ENCODE measurements at regions not wholly inside any gene's neighbourhood (a gene's known extent, or its start where the extent isn't known, plus 50 kb on each side); places are given as distances from the start of the nearest gene placed in this dataset.

GRCh38 chr4:30630431-30630830 lies 89.7 kb upstream of the PCDH7 start:
- no peak for TF ChIP-seq JUND (IDR thresholded peaks at IDR 0.05; ENCODE audit: low read depth)
- DNase-seq (ENCODE audit: low read depth in 1 of 2, low spot score in 1 of 2) = no peak
- in situ Hi-C loops (cut with HindIII; ENCODE audit: low pct_unique_long_range_greater_than_20kb, low sequenced_read_pairs) = no loop called here

DNA sequence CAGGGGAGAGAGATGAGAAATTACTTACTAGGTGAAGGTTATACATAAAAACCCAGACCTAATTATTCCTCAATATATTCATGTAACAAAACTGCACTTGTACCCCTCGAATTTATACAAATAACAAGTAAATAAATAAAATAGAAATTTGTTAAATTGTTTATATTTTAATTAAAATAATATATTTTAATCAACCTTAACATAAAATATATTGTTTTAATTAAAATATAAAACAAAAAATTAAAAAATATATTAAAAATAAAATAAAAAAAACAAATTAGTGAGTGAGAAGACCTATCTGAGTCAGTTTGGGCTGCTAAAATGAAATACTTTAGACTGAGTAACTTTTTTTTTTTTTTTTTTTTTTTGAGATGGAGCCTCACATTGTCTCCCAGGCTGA lies 87.4 kb upstream of the PCDH7 start:
- no peak for DNase-seq (ENCODE audit: low read depth in 1 of 2, low spot score in 1 of 2)
- no peak for TF ChIP-seq JUND (IDR thresholded peaks at IDR 0.05; ENCODE audit: low read depth)
- in situ Hi-C loops (cut with HindIII; ENCODE audit: low pct_unique_long_range_greater_than_20kb, low sequenced_read_pairs) = no loop called here

DNA sequence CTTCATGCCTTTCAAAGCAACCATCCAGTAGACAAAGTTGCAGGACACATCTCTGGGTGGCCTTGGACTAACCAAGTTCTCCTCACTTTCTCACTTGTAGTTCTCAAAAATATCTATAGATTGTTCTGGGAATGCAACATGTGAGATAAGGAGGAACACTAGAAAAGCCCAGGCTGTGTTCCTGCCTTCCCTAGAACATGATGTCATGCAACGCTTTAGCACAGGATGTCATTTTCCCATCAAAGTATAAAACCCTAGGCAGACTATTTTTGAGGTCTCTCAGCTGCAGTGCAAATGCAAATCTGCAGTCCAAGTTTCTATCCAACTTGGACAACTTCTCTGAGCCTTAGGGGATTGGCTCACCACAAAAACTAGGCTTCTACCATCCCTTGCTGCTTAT lies 78.8 kb upstream of the PCDH7 start:
- TF ChIP-seq JUND (IDR thresholded peaks at IDR 0.05; ENCODE audit: low read depth) = no peak
- no peak for DNase-seq (ENCODE audit: low read depth in 1 of 2, low spot score in 1 of 2)
- in situ Hi-C loops (cut with HindIII; ENCODE audit: low pct_unique_long_range_greater_than_20kb, low sequenced_read_pairs) = no loop called here

DNA sequence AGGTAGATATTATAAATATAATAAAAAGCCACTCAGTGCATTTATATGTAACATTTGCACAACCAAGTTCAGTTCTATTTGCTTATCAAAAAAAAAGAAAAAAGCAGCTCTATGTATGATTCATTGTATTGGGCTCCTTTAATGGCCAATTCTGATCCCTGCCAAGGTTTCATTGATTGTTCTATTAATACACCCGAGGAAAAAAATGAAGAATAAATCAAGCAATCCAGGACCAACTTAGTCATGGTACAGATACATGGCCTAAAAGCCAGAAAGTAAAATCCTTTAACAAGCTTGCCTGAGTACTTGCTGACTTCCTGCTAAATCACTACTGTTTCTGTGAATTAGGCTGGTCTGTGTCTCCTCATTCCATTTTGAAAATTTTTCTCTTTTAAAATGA lies 77.6 kb upstream of the PCDH7 start:
- TF ChIP-seq JUND (IDR thresholded peaks at IDR 0.05; ENCODE audit: low read depth) = no peak
- in situ Hi-C loops (cut with HindIII; ENCODE audit: low pct_unique_long_range_greater_than_20kb, low sequenced_read_pairs) = no loop called here
- no peak for DNase-seq (ENCODE audit: low read depth in 1 of 2, low spot score in 1 of 2)

DNA sequence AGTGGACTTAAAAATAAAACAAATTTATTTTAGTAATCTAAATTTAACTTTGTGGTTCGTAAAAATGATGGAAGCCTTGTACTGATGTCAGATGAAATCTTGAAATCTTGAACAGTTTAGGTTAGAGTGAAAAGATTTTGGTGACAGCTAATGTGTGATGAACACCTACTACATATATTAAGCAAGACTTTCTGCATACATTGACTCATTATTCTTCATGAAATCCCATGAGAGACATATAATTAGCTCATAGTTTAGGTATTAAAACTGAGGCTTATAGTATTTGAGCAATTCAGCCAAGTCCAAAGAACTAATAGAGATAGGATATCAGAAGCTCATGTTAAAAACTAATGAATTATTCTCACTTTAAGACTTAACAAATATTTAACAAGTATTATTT lies 66.9 kb upstream of the PCDH7 start:
- TF ChIP-seq JUND (IDR thresholded peaks at IDR 0.05; ENCODE audit: low read depth) = no peak
- in situ Hi-C loops (cut with HindIII; ENCODE audit: low pct_unique_long_range_greater_than_20kb, low sequenced_read_pairs) = no loop called here
- no peak for DNase-seq (ENCODE audit: low read depth in 1 of 2, low spot score in 1 of 2)

DNA sequence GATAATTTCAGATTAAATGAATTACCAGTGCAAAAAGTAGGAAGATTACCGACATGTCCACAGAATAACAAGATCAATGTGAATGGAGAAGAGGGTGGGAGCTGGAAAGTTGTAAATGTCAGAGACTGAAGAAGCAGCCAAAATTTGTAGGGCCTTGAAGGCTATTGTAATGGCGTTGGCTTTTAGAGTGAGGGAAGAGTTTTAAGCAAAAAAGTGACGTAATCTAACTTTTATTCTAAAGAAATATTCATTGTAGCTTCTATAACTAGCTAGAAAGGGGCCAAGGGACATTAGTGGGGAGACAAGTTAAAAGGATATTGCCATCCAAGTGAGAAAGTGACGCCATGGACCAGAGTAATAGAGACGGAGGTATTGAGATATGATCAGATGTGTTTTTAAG lies 63.3 kb upstream of the PCDH7 start:
- DNase-seq (ENCODE audit: low read depth in 1 of 2, low spot score in 1 of 2) = no peak
- TF ChIP-seq JUND (IDR thresholded peaks at IDR 0.05; ENCODE audit: low read depth) = no peak
- in situ Hi-C loops (cut with HindIII; ENCODE audit: low pct_unique_long_range_greater_than_20kb, low sequenced_read_pairs) = no loop called here

DNA sequence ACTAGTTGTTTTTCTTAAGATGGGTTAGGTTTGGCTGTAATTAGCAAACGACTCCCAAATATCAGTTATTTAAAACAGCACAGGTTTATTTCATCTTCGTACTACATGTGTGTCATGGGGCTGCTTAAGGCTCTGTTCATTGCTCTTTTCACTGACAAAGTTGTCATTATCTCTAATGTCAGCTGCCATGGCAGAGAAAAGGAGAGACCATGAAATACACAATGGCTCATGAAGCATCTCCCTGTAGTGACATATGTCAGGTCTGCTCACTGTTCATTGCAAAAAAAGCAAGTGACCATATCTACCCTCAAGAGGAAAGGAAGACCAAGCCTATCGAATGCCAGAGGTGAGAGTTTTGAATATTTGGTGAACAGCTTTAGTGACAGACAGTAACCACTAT lies 52.2 kb upstream of the PCDH7 start:
- no peak for TF ChIP-seq JUND (IDR thresholded peaks at IDR 0.05; ENCODE audit: low read depth)
- in situ Hi-C loops (cut with HindIII; ENCODE audit: low pct_unique_long_range_greater_than_20kb, low sequenced_read_pairs) = no loop called here

GRCh38 chr4:30670206-30670605 lies 50.0 kb upstream of the PCDH7 start:
- DNase-seq (ENCODE audit: low read depth in 1 of 2, low spot score in 1 of 2) = no peak
- no peak for TF ChIP-seq JUND (IDR thresholded peaks at IDR 0.05; ENCODE audit: low read depth)
- in situ Hi-C loops (cut with HindIII; ENCODE audit: low pct_unique_long_range_greater_than_20kb, low sequenced_read_pairs) = no loop called here

More for the DNA sequence above, 52.2 kb upstream of the PCDH7 start:
- no peak for DNase-seq (ENCODE audit: low read depth in 1 of 2, low spot score in 1 of 2)

Measured in T47D (cell line).